Activated CD4-positive, alpha-beta T cell treated with anti-CD3 and anti-CD28 coated beads for 36 hours (primary cell): ENCODE measurements at regions not wholly inside any gene's neighbourhood (a gene's known extent, or its start where the extent isn't known, plus 50 kb on each side); places are given as distances from the start of the nearest gene placed in this dataset.

Experiments used
- ATAC-seq: fragments of 200-7000 bp; cut with Tn5 transposase; one replicate; pipeline ENCODE4 v1.10.0; 2021; ENCODE audit warnings: mild to moderate bottlenecking, moderate library complexity
- CTCF ChIA-PET: fragments of 350-600 bp; sonication (Branson Sonifier 250); formaldehyde crosslinking; loops from one replicate; lab custom pipeline; 2021; ENCODE audit warnings: antibody characterized with exemption; lab: Charles Lee
- POLR2A ChIA-PET: fragments of 350-600 bp; sonication (Branson Sonifier 250); formaldehyde crosslinking; loops from one replicate; lab custom pipeline; 2021; ENCODE audit warnings: antibody characterized with exemption, inconsistent platforms; lab: Charles Lee
- DNase-seq: peaks from one replicate; pipeline ENCODE4 v3.0.0-alpha.2; 2020
- H3K27ac Mint-ChIP-seq: one replicate; pipeline ENCODE4 v1.8.0; 2021; ENCODE audit warnings: mixed read lengths
- H3K27me3 Mint-ChIP-seq: one replicate; pipeline ENCODE4 v1.8.0; 2021; ENCODE audit warnings: mixed read lengths
- H3K36me3 Mint-ChIP-seq: one replicate; pipeline ENCODE4 v1.8.0; 2021; ENCODE audit warnings: low read depth, mixed read lengths
- H3K4me1 Mint-ChIP-seq: one replicate; pipeline ENCODE4 v1.8.0; 2021; ENCODE audit warnings: mixed read lengths
- H3K4me3 Mint-ChIP-seq: one replicate; pipeline ENCODE4 v1.8.0; 2021; ENCODE audit warnings: mild to moderate bottlenecking, moderate library complexity, mixed read lengths
- H3K9me3 Mint-ChIP-seq: one replicate; pipeline ENCODE4 v1.8.0; 2021; ENCODE audit warnings: low read depth, mixed read lengths
- intact Hi-C, 2 experiments: fragments of 100-400 bp; cut with DNase I in 1 of 2; cut with micrococcal nuclease in 1 of 2; formaldehyde crosslinking; loops; one replicate each; pipeline versions ENCODE4 v1.14.2 to v1.15.1; 2022 to 2024; cut with DNase I, micrococcal nuclease

DNA sequence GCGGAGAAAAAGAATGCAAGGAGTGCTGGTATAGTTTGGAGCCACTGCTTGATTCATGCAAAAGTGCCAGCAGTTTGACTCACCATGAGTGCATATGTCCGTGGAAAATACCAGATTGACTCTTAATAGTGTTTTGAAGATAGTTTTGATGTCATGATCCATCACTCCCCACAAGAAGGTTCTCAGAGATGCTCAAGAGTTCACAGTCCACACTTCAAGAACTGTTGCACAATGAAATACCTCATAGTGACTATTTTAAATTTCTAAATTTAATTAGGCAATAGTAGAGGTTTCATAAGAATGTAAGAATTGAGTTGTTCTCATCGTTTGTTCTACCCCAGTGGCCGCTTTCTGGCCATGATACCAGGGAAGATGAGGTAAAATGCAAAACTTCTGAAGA is 286.6 kb upstream of the RGS6 start:
- DNase-seq (no peak), ATAC-seq (no peak)
- H3K36me3 Mint-ChIP-seq: peaks cover 32% of the 10 kb centered on the region
- intact Hi-C loops: no loop called here
- no peak overlapping the region for H3K4me3 Mint-ChIP-seq
- ChIA-PET CTCF (no interaction called here), POLR2A (no interaction called here)
- peaks cover 15% of the 10 kb centered on the region for H3K9me3 Mint-ChIP-seq
- no peaks in the 10 kb centered on the region for H3K27me3 Mint-ChIP-seq
- no peaks in the 10 kb centered on the region for H3K4me1 Mint-ChIP-seq
- no peak overlapping the region for H3K27ac Mint-ChIP-seq

DNA sequence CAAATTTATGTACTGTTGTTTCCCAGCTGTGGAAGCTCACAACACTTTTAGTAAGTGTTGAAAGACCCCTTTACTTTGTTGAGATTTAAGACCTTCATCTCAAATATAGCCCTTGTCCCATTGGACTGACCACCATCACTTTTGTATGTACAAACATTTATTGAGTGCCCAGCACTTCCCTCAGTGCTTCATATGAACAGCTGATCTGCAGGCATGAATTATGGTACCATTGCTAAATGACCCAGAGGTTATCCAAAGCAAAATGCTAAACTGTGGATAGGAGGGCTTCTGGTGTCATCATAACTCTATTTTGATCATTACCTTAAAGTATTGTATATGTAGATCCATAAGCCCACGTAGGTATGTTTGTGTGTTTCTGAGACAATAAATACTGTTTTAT is 285.7 kb upstream of the RGS6 start:
- no peak for ATAC-seq
- Mint-ChIP-seq H3K27me3 (no peaks in the 10 kb centered on the region), H3K9me3 (peaks cover 14% of the 10 kb centered on the region), H3K4me1 (no peaks in the 10 kb centered on the region), H3K4me3 (no peak overlapping the region), H3K36me3 (peaks cover 39% of the 10 kb centered on the region), H3K27ac (no peak overlapping the region)
- DNase-seq: no peak
- ChIA-PET POLR2A (no interaction called here), CTCF (interaction anchor here (0.7 kb wide), 1 partner anchor 258 kb away, joined by 4 read pairs; no protein-coding TSS in a partner anchor)
- intact Hi-C loops: no loop called here

DNA sequence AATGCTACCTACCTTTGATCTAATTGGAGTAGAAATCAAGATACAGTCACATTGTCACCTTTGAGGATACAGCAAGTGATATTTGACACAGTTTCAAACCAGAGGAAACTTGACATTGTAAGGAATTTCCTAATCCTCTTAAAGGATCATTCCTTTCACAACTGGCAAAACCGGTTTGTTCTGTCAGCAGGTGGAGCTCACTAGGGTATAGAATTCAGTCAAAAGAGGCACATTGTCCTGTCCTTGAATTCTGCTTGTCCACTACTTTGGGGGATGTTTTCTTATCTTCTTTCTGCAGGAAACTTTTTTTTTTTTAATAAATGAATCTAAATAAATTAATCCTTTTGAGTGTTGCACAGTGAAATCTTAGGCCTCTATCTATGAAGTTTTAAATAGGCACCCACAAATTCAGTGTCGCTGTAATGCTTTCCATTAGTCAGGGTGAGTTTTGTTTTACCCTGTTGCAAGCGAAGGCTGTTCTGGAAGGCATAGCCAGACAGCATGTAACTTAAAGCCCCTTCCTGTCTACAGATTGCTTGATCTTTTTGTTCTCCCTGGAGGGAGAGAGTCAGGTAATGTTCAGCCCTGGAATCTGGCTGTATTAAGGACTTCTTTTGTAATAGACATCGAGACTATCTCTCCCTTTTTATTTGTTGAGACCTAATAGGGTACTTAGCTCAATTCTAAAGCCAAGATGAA is 285.0 kb upstream of the RGS6 start:
- ATAC-seq: no peak
- ChIA-PET CTCF (interaction anchor here (0.7 kb wide), 2 partner anchors 12 to 259 kb away, joined by 3 to 4 read pairs; no protein-coding TSS in a partner anchor), POLR2A (interaction anchor here (0.7 kb wide), 1 partner anchor 226 kb away, joined by 3 read pairs; no protein-coding TSS in a partner anchor)
- DNase-seq: no peak
- H3K27me3 Mint-ChIP-seq: no peaks in the 10 kb centered on the region
- intact Hi-C loops: no loop called here
- H3K36me3 Mint-ChIP-seq: peaks cover 41% of the 10 kb centered on the region
- H3K4me3 Mint-ChIP-seq: no peak overlapping the region
- no peak overlapping the region for H3K27ac Mint-ChIP-seq
- no peaks in the 10 kb centered on the region for H3K4me1 Mint-ChIP-seq
- peaks cover 12% of the 10 kb centered on the region for H3K9me3 Mint-ChIP-seq

DNA sequence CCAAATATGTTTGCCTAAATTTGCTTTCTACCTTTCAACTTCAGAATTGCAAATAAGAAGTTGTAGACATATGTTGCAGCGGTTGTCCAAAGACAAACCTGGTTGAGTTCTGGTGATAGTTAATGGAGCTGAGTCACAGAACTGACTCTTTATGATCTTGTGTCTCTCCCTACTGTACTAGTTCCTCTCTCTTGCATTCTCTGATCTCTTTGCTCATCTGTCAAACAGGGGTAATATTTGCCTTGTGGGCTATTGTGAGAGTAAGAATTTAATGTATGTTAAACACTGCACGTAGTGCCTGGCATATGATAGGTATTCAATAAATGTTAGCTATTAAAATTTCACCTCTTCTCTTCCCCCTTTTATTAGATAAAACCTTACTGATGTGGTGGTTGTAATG is 283.5 kb upstream of the RGS6 start:
- intact Hi-C loops: no loop called here
- H3K27me3 Mint-ChIP-seq: no peaks in the 10 kb centered on the region
- no peak overlapping the region for H3K4me3 Mint-ChIP-seq
- POLR2A ChIA-PET: no interaction called here
- H3K36me3 Mint-ChIP-seq: peaks cover 44% of the 10 kb centered on the region
- no peak for DNase-seq
- CTCF ChIA-PET: interaction anchor here (0.6 kb wide), 1 partner anchor 17 kb away, joined by 3 read pairs; no protein-coding TSS in a partner anchor
- peaks cover 13% of the 10 kb centered on the region for H3K9me3 Mint-ChIP-seq
- no peaks in the 10 kb centered on the region for H3K4me1 Mint-ChIP-seq
- no peak for ATAC-seq
- no peak overlapping the region for H3K27ac Mint-ChIP-seq

DNA sequence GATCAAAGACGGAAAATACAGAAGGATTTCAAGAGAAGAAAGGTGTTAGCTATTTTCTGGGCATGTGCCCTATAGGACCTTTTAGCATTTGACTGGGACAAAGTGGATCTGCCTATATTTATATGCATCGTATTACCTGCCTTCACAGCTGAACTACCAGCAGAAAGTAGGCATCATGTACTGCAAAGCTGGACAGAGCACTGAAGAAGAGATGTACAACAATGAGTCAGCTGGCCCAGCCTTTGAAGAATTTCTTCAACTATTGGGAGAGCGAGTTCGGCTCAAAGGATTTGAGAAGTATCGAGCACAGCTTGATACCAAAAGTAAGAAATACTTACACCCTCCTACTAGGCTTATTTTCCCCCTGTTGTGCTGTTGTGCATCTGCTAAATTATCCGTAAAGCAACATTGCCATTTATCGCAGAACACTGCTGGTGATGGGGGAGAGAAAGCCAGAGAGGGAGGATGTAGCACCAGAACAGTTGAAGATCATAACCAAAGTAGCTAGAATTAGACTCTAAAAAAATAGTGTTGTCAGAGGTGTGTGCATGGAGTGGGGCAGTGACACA is 282.0 kb upstream of the RGS6 start:
- peaks cover 13% of the 10 kb centered on the region for H3K9me3 Mint-ChIP-seq
- ATAC-seq (no peak), DNase-seq (no peak)
- H3K4me1 Mint-ChIP-seq: no peaks in the 10 kb centered on the region
- no peak overlapping the region for H3K27ac Mint-ChIP-seq
- H3K36me3 Mint-ChIP-seq: peaks cover 51% of the 10 kb centered on the region
- intact Hi-C loops: no loop called here
- H3K4me3 Mint-ChIP-seq: no peak overlapping the region
- CTCF ChIA-PET: no interaction called here
- no peaks in the 10 kb centered on the region for H3K27me3 Mint-ChIP-seq
- POLR2A ChIA-PET: interaction anchor here (0.6 kb wide), 1 partner anchor 1091 kb away, joined by 3 read pairs; no protein-coding TSS in a partner anchor

DNA sequence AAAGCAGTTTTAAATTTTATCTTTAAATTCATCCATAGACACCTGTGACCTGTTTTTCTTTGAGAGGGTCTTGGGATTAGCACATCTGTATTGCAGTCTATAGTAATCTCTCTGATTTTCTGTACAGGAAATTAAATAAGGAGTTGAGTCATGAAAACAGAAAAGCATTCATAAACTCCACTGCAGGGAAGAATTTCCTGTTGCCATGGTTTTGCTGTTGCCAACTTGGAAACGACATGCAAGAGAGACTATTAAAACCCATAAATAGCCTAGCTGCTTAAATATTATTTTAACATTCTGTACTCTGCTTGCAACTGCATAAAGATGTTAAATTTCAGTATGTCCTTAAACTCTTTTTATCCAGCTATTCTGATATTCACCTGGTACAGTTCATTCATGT is 281.0 kb upstream of the RGS6 start:
- H3K9me3 Mint-ChIP-seq: peaks cover 13% of the 10 kb centered on the region
- DNase-seq: no peak
- CTCF ChIA-PET: no interaction called here
- no peak overlapping the region for H3K4me3 Mint-ChIP-seq
- peaks cover 51% of the 10 kb centered on the region for H3K36me3 Mint-ChIP-seq
- H3K4me1 Mint-ChIP-seq: no peaks in the 10 kb centered on the region
- H3K27me3 Mint-ChIP-seq: no peaks in the 10 kb centered on the region
- POLR2A ChIA-PET: no interaction called here
- no peak for ATAC-seq
- intact Hi-C loops: no loop called here
- no peak overlapping the region for H3K27ac Mint-ChIP-seq

DNA sequence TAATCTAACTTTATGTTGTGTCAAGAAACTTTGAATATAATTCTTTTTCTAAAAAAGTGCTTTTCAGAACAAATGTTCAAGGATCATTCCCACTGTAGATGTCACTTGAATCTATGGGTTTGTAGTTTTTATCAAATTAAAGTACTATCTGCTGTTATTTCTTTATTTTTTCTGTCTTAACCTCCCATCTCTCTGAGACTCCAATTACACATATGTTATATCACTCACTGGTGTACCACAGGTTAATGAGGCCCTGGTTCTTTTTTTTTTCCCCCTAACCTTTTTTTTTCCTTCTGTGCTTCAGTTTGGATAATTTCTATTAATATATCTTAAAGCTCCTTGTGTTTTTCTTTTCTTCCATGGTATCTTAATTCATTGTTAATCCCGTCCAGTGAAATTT is 279.9 kb upstream of the RGS6 start:
- Mint-ChIP-seq H3K27ac (no peak overlapping the region), H3K36me3 (peaks cover 49% of the 10 kb centered on the region)
- POLR2A ChIA-PET: no interaction called here

DNA sequence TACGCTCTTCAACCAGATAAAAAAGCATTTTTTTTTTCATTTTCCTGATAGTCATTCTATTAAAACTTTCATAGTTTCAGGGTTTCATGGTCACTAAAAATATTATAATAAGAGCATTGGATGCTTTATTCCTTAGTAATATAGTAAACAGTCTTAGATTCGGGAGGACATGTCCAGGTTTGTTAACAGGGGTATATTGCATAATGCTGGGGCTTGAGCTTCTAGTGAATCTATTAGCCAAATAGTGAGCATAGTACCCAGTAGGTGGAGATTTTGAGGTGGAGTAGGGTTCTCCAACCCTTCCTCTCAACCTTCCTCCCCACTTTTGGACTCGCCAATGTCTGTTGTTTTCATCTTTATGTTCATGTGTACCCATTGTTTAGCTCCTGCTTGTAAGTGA is 277.4 kb upstream of the RGS6 start:
- no peak overlapping the region for H3K4me3 Mint-ChIP-seq
- ChIA-PET POLR2A (no interaction called here), CTCF (interaction anchor here (0.6 kb wide), 1 partner anchor 932 kb away, joined by 3 read pairs; no protein-coding TSS in a partner anchor)
- DNase-seq: no peak
- no peak overlapping the region for H3K27ac Mint-ChIP-seq
- H3K9me3 Mint-ChIP-seq: peaks cover 13% of the 10 kb centered on the region
- intact Hi-C loops: no loop called here
- H3K27me3 Mint-ChIP-seq: no peaks in the 10 kb centered on the region
- no peak for ATAC-seq
- H3K4me1 Mint-ChIP-seq: peaks cover 11% of the 10 kb centered on the region
- H3K36me3 Mint-ChIP-seq: peaks cover 54% of the 10 kb centered on the region

More for the DNA sequence above, 279.9 kb upstream of the RGS6 start:
- Mint-ChIP-seq H3K4me1 (no peaks in the 10 kb centered on the region), H3K4me3 (no peak overlapping the region), H3K27me3 (no peaks in the 10 kb centered on the region), H3K9me3 (peaks cover 13% of the 10 kb centered on the region)
- intact Hi-C loops: no loop called here
- no peak for DNase-seq
- CTCF ChIA-PET: no interaction called here
- no peak for ATAC-seq

DNA sequence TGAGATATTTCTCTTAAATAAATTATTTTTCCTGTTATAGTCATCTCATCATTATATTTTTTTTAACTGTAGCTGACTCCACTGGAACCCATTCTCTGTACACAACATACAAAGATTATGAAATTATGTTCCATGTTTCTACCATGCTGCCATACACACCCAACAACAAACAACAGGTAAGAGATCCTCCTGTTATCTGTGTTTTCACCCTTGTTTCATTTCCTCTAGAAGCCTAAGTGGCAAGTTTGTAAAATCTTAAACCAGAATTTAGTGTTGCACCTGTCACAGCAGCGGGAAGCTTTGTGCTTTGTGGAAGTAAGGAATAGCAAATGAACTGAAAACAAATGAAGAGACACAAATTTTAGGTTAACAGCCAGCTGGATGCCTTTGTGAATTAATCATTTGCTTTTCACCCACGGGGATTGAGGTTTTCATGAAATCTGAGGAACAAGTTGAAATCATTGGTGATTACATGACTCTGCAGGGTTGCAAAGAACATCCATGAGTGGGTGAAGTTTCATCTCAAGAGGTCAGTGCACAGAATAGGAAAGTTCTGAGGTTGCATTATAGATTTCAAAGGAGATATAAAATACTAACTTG is 273.9 kb upstream of the RGS6 start:
- ATAC-seq: no peak
- ChIA-PET POLR2A (no interaction called here), CTCF (interaction anchor here (0.6 kb wide), 2 partner anchors 111 to 727 kb away, joined by 3 read pairs; no protein-coding TSS in a partner anchor)
- H3K9me3 Mint-ChIP-seq: no peaks in the 10 kb centered on the region
- peaks cover 33% of the 10 kb centered on the region for H3K36me3 Mint-ChIP-seq
- no peaks in the 10 kb centered on the region for H3K27me3 Mint-ChIP-seq
- peaks cover 11% of the 10 kb centered on the region for H3K4me1 Mint-ChIP-seq
- H3K27ac Mint-ChIP-seq: no peak overlapping the region
- H3K4me3 Mint-ChIP-seq: no peak overlapping the region
- DNase-seq: no peak
- intact Hi-C loops: no loop called here

DNA sequence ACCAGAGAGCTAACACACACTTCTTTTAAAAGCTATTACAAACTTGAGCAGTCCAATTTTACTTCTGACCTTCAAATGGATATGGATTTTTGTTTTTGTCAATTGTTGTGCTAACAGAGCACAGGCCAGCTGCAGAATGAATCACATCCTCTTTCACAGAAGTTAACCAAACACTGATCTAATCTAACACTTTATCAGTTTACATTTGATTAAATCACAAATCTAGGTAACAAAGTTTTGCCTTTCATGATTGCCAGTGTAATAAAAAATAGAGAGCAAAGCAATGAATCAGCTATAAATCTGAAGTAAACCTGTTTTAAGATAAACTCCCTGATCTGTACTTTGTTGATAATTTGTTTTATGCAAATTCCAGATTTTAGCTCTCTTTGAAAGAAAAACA is 273.1 kb upstream of the RGS6 start:
- POLR2A ChIA-PET: no interaction called here
- CTCF ChIA-PET: interaction anchor here (0.6 to 0.7 kb wide), 3 partner anchors 12 to 1266 kb away, joined by 3 read pairs; no protein-coding TSS in a partner anchor
- intact Hi-C loops: no loop called here
- ATAC-seq: no peak
- no peak overlapping the region for H3K4me3 Mint-ChIP-seq
- DNase-seq: no peak
- H3K9me3 Mint-ChIP-seq: no peaks in the 10 kb centered on the region
- H3K36me3 Mint-ChIP-seq: peaks cover 28% of the 10 kb centered on the region
- H3K27me3 Mint-ChIP-seq: no peaks in the 10 kb centered on the region
- no peak overlapping the region for H3K27ac Mint-ChIP-seq
- peaks cover 11% of the 10 kb centered on the region for H3K4me1 Mint-ChIP-seq

DNA sequence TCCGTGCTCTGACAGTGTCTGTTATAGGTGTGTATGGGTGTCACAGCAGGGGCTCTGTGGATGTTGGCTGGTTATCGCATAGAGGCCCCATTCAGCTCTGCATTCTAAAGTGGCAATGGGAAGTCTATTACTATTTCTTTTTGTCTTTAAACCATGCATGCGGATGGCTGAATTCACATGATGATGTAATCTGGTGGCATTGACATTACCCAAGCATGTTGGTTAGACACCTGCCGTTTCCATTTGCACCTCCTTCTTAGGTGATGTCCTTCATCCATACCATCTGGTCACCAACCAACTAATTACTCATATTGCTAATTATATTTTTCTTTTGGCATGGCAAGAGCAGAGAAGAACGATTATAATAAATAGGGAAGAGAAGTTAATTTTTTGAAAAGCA is 270.8 kb upstream of the RGS6 start:
- Mint-ChIP-seq H3K4me1 (peaks cover 15% of the 10 kb centered on the region), H3K27ac (no peak overlapping the region), H3K27me3 (no peaks in the 10 kb centered on the region), H3K9me3 (no peaks in the 10 kb centered on the region), H3K36me3 (peaks cover 27% of the 10 kb centered on the region), H3K4me3 (no peak overlapping the region)
- ATAC-seq: no peak
- ChIA-PET POLR2A (interaction anchor here (0.6 kb wide), 2 partner anchors 8 to 9 kb away, joined by 3 read pairs; no protein-coding TSS in a partner anchor), CTCF (no interaction called here)
- no peak for DNase-seq
- intact Hi-C loops: no loop called here
